A549 (cell line): ENCODE measurements at regions not wholly inside any gene's neighbourhood (a gene's known extent, or its start where the extent isn't known, plus 50 kb on each side); places are given as distances from the start of the nearest gene placed in this dataset.
A peak's percentile ranks its signal among the peaks of the same experiment; 100 is the strongest.

ENCODE experiments used
- ATAC-seq, 2 experiments: fragments of 200-7000 bp in 1 of 2; fragments of >200 bp in 1 of 2; cut with Nextera tagmentation in 1 of 2; cut with Tn5 transposase in 1 of 2; 3 replicates each; pipeline versions ENCODE4 v1.8.0 to v1.9.1; 2018 to 2020; ENCODE audit warnings: mild to moderate bottlenecking in 1 of 2, moderate library complexity in 1 of 2
- CTCF ChIA-PET: fragments of 300-600 bp; sonication (Branson Sonifier 250); formaldehyde crosslinking; extraction: SDS; loops from one replicate; lab custom pipeline; 2021; ENCODE audit warnings: antibody characterized with exemption, inconsistent platforms; lab: Yijun Ruan, JAX
- POLR2A ChIA-PET: fragments of 350-600 bp; formaldehyde crosslinking; extraction: SDS; loops from one replicate; lab custom pipeline; 2021; ENCODE audit warnings: antibody characterized with exemption, inconsistent platforms; lab: Yijun Ruan, JAX
- DNase-seq, 2 experiments: peaks; one replicate each; pipeline versions ENCODE4 v3.0.0 to v3.0.0-alpha.2; 2011 to 2016; ENCODE audit warnings: low read depth in 1 of 2, low spot score in 1 of 2
- FAIRE-seq: peaks from 2 replicates; lab custom pipeline; 2011; peaks lifted over from hg19 to GRCh38; lab: Jason Lieb, UNC
- H3K27ac ChIP-seq, 2 experiments: fragments of >200 bp; sonication (Bioruptor Twin); formaldehyde crosslinking; 3 replicates each; pipeline ENCODE4 v1.5.1; 2016 to 2017
- H3K4me1 ChIP-seq: fragments of >200 bp; sonication (Bioruptor Twin); formaldehyde crosslinking; 3 replicates; pipeline ENCODE4 v1.6.1; 2016
- H3K4me2 ChIP-seq: fragments of >200 bp; sonication (Bioruptor Twin); formaldehyde crosslinking; 3 replicates; pipeline ENCODE4 v1.6.1; 2016
- H3K4me3 ChIP-seq: fragments of >200 bp; sonication (Bioruptor Twin); formaldehyde crosslinking; 3 replicates; pipeline ENCODE4 v1.5.1; 2016
- H3K9me3 ChIP-seq: fragments of >200 bp; sonication (Bioruptor Twin); formaldehyde crosslinking; 3 replicates; pipeline ENCODE4 v1.6.1; 2016
- BHLHE40 ChIP-seq: IDR thresholded peaks from 2 replicates; pipeline ENCODE4 v1.6.1; 2012; ENCODE audit warnings: low read depth, low read length, inconsistent platforms
- CHD2 ChIP-seq: fragments of 150-350 bp; IDR thresholded peaks from 2 replicates; pipeline ENCODE4 v1.6.1; 2014; ENCODE audit warnings: low read length; ENCODE audit not compliant: partially characterized antibody
- EHF ChIP-seq: fragments of 250-450 bp; sonication (Bioruptor Pico); IDR thresholded peaks from 2 replicates; pipeline ENCODE4 v1.5.0; 2020; ENCODE audit warnings: mild to moderate bottlenecking
- EHMT2 ChIP-seq: fragments of 200-600 bp; sonication (generic); IDR thresholded peaks from 2 replicates; pipeline ENCODE4 v1.6.1; 2016; ENCODE audit warnings: antibody characterized with exemption, low read depth, mild to moderate bottlenecking, moderate library complexity
- ESRRA ChIP-seq: fragments of 150-350 bp; IDR thresholded peaks from 2 replicates; pipeline ENCODE4 v1.6.1; 2014; ENCODE audit warnings: mild to moderate bottlenecking, low read length, borderline replicate concordance
- FOSL2 ChIP-seq, 2 experiments: fragments of 450-650 bp in 1 of 2; fragments of >200 bp in 1 of 2; sonication (Bioruptor Twin) in 1 of 2; formaldehyde crosslinking; IDR thresholded peaks; 2 replicates each; pipeline versions ENCODE4 v1.5.0 to v1.6.1; 2016 to 2020; ENCODE audit warnings: mild to moderate bottlenecking in 1 of 2, moderate library complexity in 1 of 2
- FOXS1 ChIP-seq: fragments of 250-450 bp; sonication (Bioruptor Pico); IDR thresholded peaks from 2 replicates; pipeline ENCODE4 v1.5.0; 2020; ENCODE audit warnings: mild to moderate bottlenecking, moderate library complexity
- GATA3 ChIP-seq: IDR thresholded peaks from 2 replicates; pipeline ENCODE4 v1.6.1; 2012; ENCODE audit warnings: borderline replicate concordance
- HDAC2 ChIP-seq: fragments of 200-600 bp; sonication (generic); IDR thresholded peaks from 2 replicates; pipeline ENCODE4 v1.6.1; 2016
- HEYL ChIP-seq: fragments of 250-450 bp; sonication (Bioruptor Pico); IDR thresholded peaks from 2 replicates; pipeline ENCODE4 v1.8.0; 2021; ENCODE audit warnings: mild to moderate bottlenecking, moderate library complexity
- HMGXB4 ChIP-seq: fragments of 250-450 bp; sonication (Bioruptor Pico); IDR thresholded peaks from 2 replicates; pipeline ENCODE4 v1.5.0; 2021; ENCODE audit warnings: mild to moderate bottlenecking, moderate library complexity, borderline replicate concordance
- HOXB13 ChIP-seq: fragments of 250-450 bp; sonication (Bioruptor Pico); IDR thresholded peaks from 2 replicates; pipeline ENCODE4 v1.5.0; 2020; ENCODE audit warnings: low read depth, mild to moderate bottlenecking, moderate library complexity
- HOXB5 ChIP-seq: fragments of 250-450 bp; sonication (Bioruptor Pico); IDR thresholded peaks from 2 replicates; pipeline ENCODE4 v1.5.0; 2020; ENCODE audit warnings: mild to moderate bottlenecking, moderate library complexity
- KDM1A ChIP-seq: fragments of 200-600 bp; sonication (generic); IDR thresholded peaks from 2 replicates; pipeline ENCODE4 v1.6.1; 2016; ENCODE audit warnings: low read depth, mild to moderate bottlenecking
- KDM5A ChIP-seq: fragments of 200-600 bp; sonication (generic); IDR thresholded peaks from 2 replicates; pipeline ENCODE4 v1.6.1; 2016; ENCODE audit warnings: antibody characterized with exemption, mild to moderate bottlenecking
- MAFK ChIP-seq: fragments of 450-650 bp; IDR thresholded peaks from 2 replicates; pipeline ENCODE4 v1.6.1; 2014; ENCODE audit not compliant: partially characterized antibody
- MYC ChIP-seq: IDR thresholded peaks from 2 replicates; pipeline ENCODE4 v1.6.1; 2012; ENCODE audit warnings: mild to moderate bottlenecking, inconsistent platforms, low read length, improper control_type of control experiment, borderline replicate concordance
- NFE2L2 ChIP-seq: fragments of 150-350 bp; conservative IDR thresholded peaks from 2 replicates; pipeline ENCODE4 v1.6.1; 2014; ENCODE audit warnings: low read length
- NR3C1 ChIP-seq: fragments of >200 bp; sonication (Bioruptor Twin); formaldehyde crosslinking; IDR thresholded peaks from 3 replicates; pipeline ENCODE4 v1.6.1; 2017
- PHF8 ChIP-seq: fragments of 200-600 bp; sonication (generic); IDR thresholded peaks from 2 replicates; pipeline ENCODE4 v1.6.1; 2016; ENCODE audit warnings: low read depth, mild to moderate bottlenecking, antibody characterized with exemption, moderate library complexity, borderline replicate concordance
- RARB ChIP-seq: fragments of 250-450 bp; sonication (Bioruptor Pico); IDR thresholded peaks from 2 replicates; pipeline ENCODE4 v1.8.0; 2021; ENCODE audit warnings: mild to moderate bottlenecking, moderate library complexity
- RFX5 ChIP-seq: fragments of 450-650 bp; IDR thresholded peaks from 2 replicates; pipeline ENCODE4 v1.7.1; 2014; ENCODE audit warnings: antibody characterized with exemption, mild to moderate bottlenecking, moderate library complexity
- RNF2 ChIP-seq: fragments of 200-600 bp; sonication (generic); IDR thresholded peaks from 2 replicates; pipeline ENCODE4 v1.6.1; 2016; ENCODE audit warnings: low read depth, mild to moderate bottlenecking, antibody characterized with exemption, moderate library complexity, borderline replicate concordance
- SMC3 ChIP-seq: fragments of >200 bp; sonication (Bioruptor Twin); formaldehyde crosslinking; IDR thresholded peaks from 3 replicates; pipeline ENCODE4 v1.6.1; 2018; ENCODE audit warnings: inconsistent platforms
- TFCP2L1 ChIP-seq: fragments of 250-450 bp; sonication (Bioruptor Pico); IDR thresholded peaks from 2 replicates; pipeline ENCODE4 v1.5.0; 2021; ENCODE audit warnings: mild to moderate bottlenecking
- TP53 ChIP-seq: fragments of 250-450 bp; sonication (Bioruptor Pico); IDR thresholded peaks from 2 replicates; pipeline ENCODE4 v1.5.0; 2021; ENCODE audit warnings: mild to moderate bottlenecking, moderate library complexity
- USF2 ChIP-seq: fragments of 450-650 bp; IDR thresholded peaks from 2 replicates; pipeline ENCODE4 v1.6.1; 2014; ENCODE audit warnings: antibody characterized with exemption
- ZC3H11A ChIP-seq: fragments of 450-650 bp; IDR thresholded peaks from 2 replicates; pipeline ENCODE4 v1.6.1; 2014; ENCODE audit warnings: antibody characterized with exemption, mild to moderate bottlenecking
- ZNF302 ChIP-seq: fragments of 250-450 bp; sonication (Bioruptor Pico); IDR thresholded peaks from 2 replicates; pipeline ENCODE4 v1.9.0; 2021; ENCODE audit warnings: inconsistent platforms, mild to moderate bottlenecking, moderate library complexity
- WGBS: methylation state at CpG from one replicate; pipeline ENCODE4 v1.1.6; 2017; ENCODE audit errors: missing lambda C conversion rate; 5-methylcytosine and 5-hydroxymethylcytosine counted together

- Histone ChIP-seq H3K4me2 (no peak overlapping the region), H3K4me3 (no peak overlapping the region), H3K4me1 (no peaks in the 10 kb centered on the region), H3K27ac (no peak overlapping the region), H3K9me3 (no peaks in the 10 kb centered on the region)
- ATAC-seq = no peak
- 61% methylated on average over 7 of the region's 7 CpGs for WGBS
- TF ChIP-seq FOSL2 (IDR thresholded peaks at IDR 0.05) (no peak), FOSL2 (CRISPR knock-in tag; IDR thresholded peaks at IDR 0.05) (no peak), MAFK (peak; percentile 85)
- POLR2A ChIA-PET = interaction anchor here (0.6 kb wide), 1 partner anchor 96 kb away, joined by 4 read pairs; no protein-coding TSS in a partner anchor
- CTCF ChIA-PET = interaction anchor here (0.7 to 6.0 kb wide), 7 partner anchors 8 to 1506 kb away, joined by 3 to 19 read pairs (median 3); no protein-coding TSS in a partner anchor
- no peak for FAIRE-seq
- no peak for DNase-seq
These were observed 166.4 kb downstream of the COPRS start for GRCh38 chr17:31692632-31693031.

- Histone ChIP-seq H3K4me3 (no peak overlapping the region), H3K27ac (no peak overlapping the region), H3K9me3 (no peaks in the 10 kb centered on the region), H3K4me1 (no peaks in the 10 kb centered on the region), H3K4me2 (no peak overlapping the region)
- FAIRE-seq = no peak
- ChIA-PET CTCF (interaction anchor here (1.3 to 6.0 kb wide), 3 partner anchors 20 to 150 kb away, joined by 3 to 19 read pairs (median 3); no protein-coding TSS in a partner anchor), POLR2A (no interaction called here)
- 69% methylated on average over 8 of the region's 8 CpGs for WGBS
- ATAC-seq = no peak
- no peak for DNase-seq
- TF ChIP-seq SMC3 (no peak), PHF8 (no peak), RARB (CRISPR knock-in tag) (no peak), RNF2 (no peak), HOXB13 (CRISPR knock-in tag) (no peak), EHMT2 (no peak), CHD2 (no peak), HEYL (CRISPR knock-in tag) (no peak), TP53 (CRISPR knock-in tag) (no peak), EHF (no peak), MYC (no peak), ZNF302 (no peak), HMGXB4 (CRISPR knock-in tag) (no peak), TFCP2L1 (no peak), KDM1A (no peak)
These were observed 167.0 kb downstream of the COPRS start for GRCh38 chr17:31692027-31692426.

GRCh38 chr17:31691251-31691905, 167.7 kb downstream of the COPRS start:
- 69% methylated on average over 9 of the region's 9 CpGs for WGBS
- FAIRE-seq = no peak
- Histone ChIP-seq H3K4me1 (no peaks in the 10 kb centered on the region), H3K4me3 (no peak overlapping the region), H3K9me3 (no peaks in the 10 kb centered on the region), H3K27ac (no peak overlapping the region), H3K4me2 (no peak overlapping the region)
- POLR2A ChIA-PET = no interaction called here
- CTCF ChIA-PET = interaction anchor here (1.3 kb wide), 1 partner anchor 32 kb away, joined by 3 read pairs; no protein-coding TSS in a partner anchor
- DNase-seq = no peak
- no peak for TF ChIP-seq ZNF302
- no peak; a peak in 1 of 6 replicates for ATAC-seq

GRCh38 chr17:31690151-31690551, 168.9 kb downstream of the COPRS start:
- no peaks in the 10 kb centered on the region for H3K4me1 ChIP-seq
- DNase-seq = no peak
- no peak for FAIRE-seq
- no peak overlapping the region for H3K4me2 ChIP-seq
- no peak overlapping the region for H3K27ac ChIP-seq
- no peak overlapping the region for H3K4me3 ChIP-seq
- 85% methylated on average over 3 of the region's 3 CpGs for WGBS
- ChIA-PET POLR2A (no interaction called here), CTCF (interaction anchor here (0.7 kb wide), 1 partner anchor 68 kb away, joined by 3 read pairs; no protein-coding TSS in a partner anchor)
- no peaks in the 10 kb centered on the region for H3K9me3 ChIP-seq
- no peak for ATAC-seq
- TF ChIP-seq ESRRA (no peak), HEYL (CRISPR knock-in tag) (no peak), HDAC2 (no peak), GATA3 (no peak), RFX5 (no peak), FOXS1 (no peak), KDM5A (no peak), NR3C1 (no peak), HOXB5 (CRISPR knock-in tag) (no peak), NFE2L2 (no peak), RNF2 (no peak), ZC3H11A (no peak), BHLHE40 (no peak), RARB (CRISPR knock-in tag) (no peak), USF2 (no peak), TFCP2L1 (no peak), ZNF302 (no peak), HOXB13 (CRISPR knock-in tag) (no peak)
